ENCODE measurements at regions not wholly inside any gene's neighbourhood (a gene's known extent, or its start where the extent isn't known, plus 50 kb on each side); places are given as distances from the start of the nearest gene placed in this dataset.

DNA sequence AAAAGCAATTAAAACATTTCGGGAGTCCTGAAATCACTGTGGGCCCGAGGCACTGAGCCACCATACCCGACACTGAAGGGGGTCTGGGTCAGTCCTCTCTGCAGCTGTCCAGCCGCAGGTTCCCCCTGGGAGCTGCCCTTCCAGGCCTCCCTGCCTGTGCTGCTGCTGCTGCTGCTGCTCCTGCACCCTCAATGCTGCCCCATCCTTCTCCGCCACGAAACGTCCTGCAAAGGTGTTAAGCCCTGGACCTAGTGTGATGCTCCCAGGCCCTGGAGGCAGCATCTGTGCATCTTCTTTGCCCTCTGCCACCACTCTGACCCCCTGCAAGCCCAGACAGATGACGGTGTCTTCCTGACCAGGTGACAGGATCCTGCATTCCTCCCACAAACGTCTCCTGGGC is 513.3 kb downstream of the NPHP4 start:
- no peak overlapping the region for H3K4me3 ChIP-seq (ENCODE audit: control extremely low read depth in 1 of 5, extremely low read depth in 1 of 5, insufficient read depth in 1 of 5, low read depth in 2 of 5, low read length in 4 of 5)
- no peak overlapping the region for H3K4me2 ChIP-seq (replicated peaks; ENCODE audit: low read depth, low read length, poor library complexity, severe bottlenecking)
- Mint-ChIP-seq H3K4me1 (no peaks in the 10 kb centered on the region), H3K27me3 (peaks cover 2% of the 10 kb centered on the region), H3K4me3 (no peak overlapping the region), H3K27ac (no peak overlapping the region), H3K9me3 (ENCODE audit: insufficient read depth) (no peaks in the 10 kb centered on the region)
- H3K27me3 ChIP-seq (replicated peaks in 1 of 4; ENCODE audit: control extremely low read depth in 1 of 4, control insufficient read depth in 3 of 4, insufficient read depth in 4 of 4, low read length in 3 of 4), result no peaks in the 10 kb centered on the region
- H3K79me2 ChIP-seq (ENCODE audit: control insufficient read depth, insufficient read depth, low read length), result no peaks in the 10 kb centered on the region
- ChIA-PET CTCF (no interaction called here), POLR2A (no interaction called here)
- WGBS (ENCODE audit: insufficient coverage), result 83% methylated on average over 7 of the region's 9 CpGs
- no peak overlapping the region for H2AFZ ChIP-seq (ENCODE audit: insufficient read depth, low read depth, low read length, poor library complexity, severe bottlenecking)
- H4K20me1 ChIP-seq (ENCODE audit: control insufficient read depth, insufficient read depth, low read length, poor library complexity, severe bottlenecking), result no peaks in the 10 kb centered on the region
- intact Hi-C loops (cut with micrococcal nuclease), result no loop called here
- no peaks in the 10 kb centered on the region for H3K36me3 ChIP-seq (replicated peaks in 1 of 2; ENCODE audit: control extremely low read depth in 1 of 2, control insufficient read depth in 1 of 2, extremely low read depth in 1 of 2, insufficient read depth in 2 of 2, low read length in 1 of 2)
- no peaks in the 10 kb centered on the region for H3K9me3 ChIP-seq (ENCODE audit: control extremely low read depth in 1 of 3, control insufficient read depth in 2 of 3, insufficient read depth in 1 of 3, low read length in 2 of 3)
- no peak for ATAC-seq (ENCODE audit: low read depth)
- no peak overlapping the region for H3K9ac ChIP-seq (ENCODE audit: low read length)
- TF ChIP-seq EZH2 (IDR thresholded peaks at IDR 0.05; ENCODE audit: borderline replicate concordance, insufficient read depth, low read depth, low read length, poor library complexity, severe bottlenecking), result no peak
- TF ChIP-seq, protein P1, sequence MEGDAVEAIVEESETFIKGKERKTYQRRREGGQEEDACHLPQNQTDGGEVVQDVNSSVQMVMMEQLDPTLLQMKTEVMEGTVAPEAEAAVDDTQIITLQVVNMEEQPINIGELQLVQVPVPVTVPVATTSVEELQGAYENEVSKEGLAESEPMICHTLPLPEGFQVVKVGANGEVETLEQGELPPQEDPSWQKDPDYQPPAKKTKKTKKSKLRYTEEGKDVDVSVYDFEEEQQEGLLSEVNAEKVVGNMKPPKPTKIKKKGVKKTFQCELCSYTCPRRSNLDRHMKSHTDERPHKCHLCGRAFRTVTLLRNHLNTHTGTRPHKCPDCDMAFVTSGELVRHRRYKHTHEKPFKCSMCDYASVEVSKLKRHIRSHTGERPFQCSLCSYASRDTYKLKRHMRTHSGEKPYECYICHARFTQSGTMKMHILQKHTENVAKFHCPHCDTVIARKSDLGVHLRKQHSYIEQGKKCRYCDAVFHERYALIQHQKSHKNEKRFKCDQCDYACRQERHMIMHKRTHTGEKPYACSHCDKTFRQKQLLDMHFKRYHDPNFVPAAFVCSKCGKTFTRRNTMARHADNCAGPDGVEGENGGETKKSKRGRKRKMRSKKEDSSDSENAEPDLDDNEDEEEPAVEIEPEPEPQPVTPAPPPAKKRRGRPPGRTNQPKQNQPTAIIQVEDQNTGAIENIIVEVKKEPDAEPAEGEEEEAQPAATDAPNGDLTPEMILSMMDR (IDR thresholded peaks at IDR 0.05), result no peak
- DNase-seq, result no peak
- H3K27ac ChIP-seq (ENCODE audit: low read length in 2 of 2), result no peak overlapping the region
- H3K4me1 ChIP-seq (ENCODE audit: control insufficient read depth in 2 of 2, insufficient read depth in 2 of 2, low read length in 2 of 2), result no peaks in the 10 kb centered on the region

GRCh38 chr1:5478156-5478695 is 514.0 kb downstream of the NPHP4 start:
- H3K9me3 ChIP-seq (ENCODE audit: control extremely low read depth in 1 of 3, control insufficient read depth in 2 of 3, insufficient read depth in 1 of 3, low read length in 2 of 3), result no peaks in the 10 kb centered on the region
- CTCF ChIA-PET, result no interaction called here
- peaks cover 2% of the 10 kb centered on the region for H3K27me3 Mint-ChIP-seq
- no peaks in the 10 kb centered on the region for H3K27me3 ChIP-seq (replicated peaks in 1 of 4; ENCODE audit: control extremely low read depth in 1 of 4, control insufficient read depth in 3 of 4, insufficient read depth in 4 of 4, low read length in 3 of 4)
- WGBS (ENCODE audit: insufficient coverage), result 80% methylated on average over 5 of the region's 6 CpGs
- H3K4me3 Mint-ChIP-seq, result no peak overlapping the region
- no peak overlapping the region for H3K27ac Mint-ChIP-seq
- intact Hi-C loops (cut with micrococcal nuclease), result no loop called here
- POLR2A ChIA-PET, result no interaction called here
- no peaks in the 10 kb centered on the region for H3K4me1 Mint-ChIP-seq
- no peak overlapping the region for H3K4me2 ChIP-seq (replicated peaks; ENCODE audit: low read depth, low read length, poor library complexity, severe bottlenecking)
- no peak for DNase-seq
- no peaks in the 10 kb centered on the region for H3K36me3 ChIP-seq (replicated peaks in 1 of 2; ENCODE audit: control extremely low read depth in 1 of 2, control insufficient read depth in 1 of 2, extremely low read depth in 1 of 2, insufficient read depth in 2 of 2, low read length in 1 of 2)
- H2AFZ ChIP-seq (ENCODE audit: insufficient read depth, low read depth, low read length, poor library complexity, severe bottlenecking), result no peak overlapping the region
- H3K4me3 ChIP-seq (ENCODE audit: control extremely low read depth in 1 of 5, extremely low read depth in 1 of 5, insufficient read depth in 1 of 5, low read depth in 2 of 5, low read length in 4 of 5), result no peak overlapping the region
- H3K79me2 ChIP-seq (ENCODE audit: control insufficient read depth, insufficient read depth, low read length), result no peaks in the 10 kb centered on the region
- H3K9ac ChIP-seq (ENCODE audit: low read length), result no peak overlapping the region
- ATAC-seq (ENCODE audit: low read depth), result no peak
- H4K20me1 ChIP-seq (ENCODE audit: control insufficient read depth, insufficient read depth, low read length, poor library complexity, severe bottlenecking), result no peaks in the 10 kb centered on the region
- no peaks in the 10 kb centered on the region for H3K4me1 ChIP-seq (ENCODE audit: control insufficient read depth in 2 of 2, insufficient read depth in 2 of 2, low read length in 2 of 2)
- no peak overlapping the region for H3K27ac ChIP-seq (ENCODE audit: low read length in 2 of 2)
- TF ChIP-seq, protein P1 (IDR thresholded peaks at IDR 0.05), result no peak
- H3K9me3 Mint-ChIP-seq (ENCODE audit: insufficient read depth), result no peaks in the 10 kb centered on the region
